GM21528 (cell line): ENCODE measurements at regions not wholly inside any gene's neighbourhood (a gene's known extent, or its start where the extent isn't known, plus 50 kb on each side); places are given as distances from the start of the nearest gene placed in this dataset.

Experiments used
- ATAC-seq: cut with Tn5 transposase; IDR thresholded peaks from one replicate; pipeline ENCODE4 v1.9.1; 2021; ENCODE audit warnings: mild to moderate bottlenecking, moderate library complexity; ENCODE audit not compliant: unreplicated experiment, low FRiP score

DNA sequence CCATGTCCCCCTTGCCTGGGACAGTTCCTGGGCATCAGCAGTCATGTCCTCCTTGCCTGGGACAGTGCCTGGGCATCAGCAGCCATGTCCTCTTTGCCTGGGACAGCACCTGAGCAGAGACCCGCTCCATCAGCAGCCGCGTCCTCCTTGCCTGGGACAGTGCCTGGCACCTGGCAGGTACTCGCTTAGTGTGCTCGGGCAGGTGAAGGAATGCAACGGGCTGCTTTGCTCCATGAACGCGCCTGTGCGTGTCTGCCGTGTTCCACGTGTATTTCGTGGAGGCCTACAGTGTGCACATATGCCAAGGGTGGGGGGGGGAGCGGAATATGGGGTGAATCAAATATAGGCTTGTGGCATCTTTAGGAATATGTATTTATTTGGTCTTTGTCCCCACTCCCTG, 1490.7 kb downstream of the TBC1D22A start:
- ATAC-seq: no peak

DNA sequence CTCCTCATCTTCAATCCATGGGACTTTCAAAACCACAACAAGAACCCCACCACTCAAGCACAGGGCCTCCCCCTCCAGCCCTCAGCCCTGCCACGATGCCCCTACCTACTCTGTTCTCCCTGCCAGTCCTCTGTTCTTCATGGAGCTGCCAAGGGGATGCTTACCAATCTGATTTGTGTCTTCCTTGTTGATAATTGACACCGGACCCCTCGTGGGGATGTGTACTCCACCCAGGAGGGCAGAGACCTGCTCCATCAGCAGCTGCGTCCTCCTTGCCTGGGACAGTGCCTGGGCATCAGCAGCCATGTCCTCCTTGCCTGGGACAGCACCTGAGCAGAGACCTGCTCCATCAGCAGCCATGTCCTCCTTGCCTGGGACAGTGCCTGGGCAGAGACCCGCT, 1489.2 kb downstream of the TBC1D22A start:
- no peak for ATAC-seq

DNA sequence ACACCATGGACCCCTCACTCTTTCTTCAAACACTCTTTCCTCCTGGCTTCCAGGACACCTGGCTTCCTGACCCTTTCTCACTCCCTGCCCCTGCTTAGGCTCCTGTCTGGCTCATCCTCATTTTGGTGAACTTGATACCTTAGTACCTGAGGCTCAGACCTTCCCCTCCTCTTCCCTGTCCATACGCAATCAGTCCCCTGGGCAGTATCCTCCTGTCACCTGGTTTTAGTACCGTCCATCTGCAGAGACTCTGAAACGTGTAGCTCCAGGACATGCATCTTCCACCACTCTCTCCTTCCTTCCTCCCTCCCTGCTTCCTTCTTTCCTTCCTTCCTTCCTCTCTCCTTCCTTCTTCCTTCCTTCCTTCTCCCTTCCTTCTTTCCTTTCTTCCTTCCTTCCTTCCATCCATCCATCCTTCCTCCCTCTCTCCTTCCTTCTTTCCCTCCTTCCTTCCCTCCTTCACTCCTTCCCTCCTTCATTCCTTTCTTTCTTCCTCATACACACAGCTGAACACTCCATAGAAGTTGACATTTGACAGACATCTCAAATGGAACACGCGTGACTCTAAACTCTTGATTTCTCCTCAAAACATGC, 1488.6 kb downstream of the TBC1D22A start:
- no peak for ATAC-seq

DNA sequence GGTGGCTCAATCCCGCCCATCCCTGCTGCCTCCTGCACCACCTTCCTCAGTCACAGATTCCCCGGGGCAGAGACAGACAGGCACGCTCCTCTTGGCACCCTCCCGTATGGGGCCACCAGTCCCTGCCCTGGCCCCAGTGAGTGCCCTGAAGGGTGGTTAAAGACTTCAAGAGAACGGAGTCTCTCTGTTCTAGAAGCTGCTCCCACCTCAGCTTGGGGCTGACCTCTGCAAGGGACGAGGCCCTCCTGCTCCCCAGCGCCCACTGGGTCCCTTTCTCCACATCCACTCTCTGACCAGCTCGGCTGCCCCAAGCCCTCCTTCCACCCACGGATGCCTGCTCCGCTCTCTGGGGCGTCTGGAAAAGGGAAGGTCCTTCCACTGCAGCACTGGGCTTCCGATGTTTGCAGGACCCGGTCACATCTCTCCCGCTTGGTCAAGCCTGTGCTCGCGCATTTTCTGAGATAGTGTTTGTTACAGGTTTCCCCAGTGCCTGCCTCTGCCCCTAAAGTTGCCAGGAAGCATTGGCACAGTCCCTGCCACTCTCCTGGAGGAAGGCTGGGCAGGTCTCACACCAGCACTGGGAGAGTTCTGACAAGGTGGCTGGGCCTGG, 1487.9 kb downstream of the TBC1D22A start:
- no peak for ATAC-seq

DNA sequence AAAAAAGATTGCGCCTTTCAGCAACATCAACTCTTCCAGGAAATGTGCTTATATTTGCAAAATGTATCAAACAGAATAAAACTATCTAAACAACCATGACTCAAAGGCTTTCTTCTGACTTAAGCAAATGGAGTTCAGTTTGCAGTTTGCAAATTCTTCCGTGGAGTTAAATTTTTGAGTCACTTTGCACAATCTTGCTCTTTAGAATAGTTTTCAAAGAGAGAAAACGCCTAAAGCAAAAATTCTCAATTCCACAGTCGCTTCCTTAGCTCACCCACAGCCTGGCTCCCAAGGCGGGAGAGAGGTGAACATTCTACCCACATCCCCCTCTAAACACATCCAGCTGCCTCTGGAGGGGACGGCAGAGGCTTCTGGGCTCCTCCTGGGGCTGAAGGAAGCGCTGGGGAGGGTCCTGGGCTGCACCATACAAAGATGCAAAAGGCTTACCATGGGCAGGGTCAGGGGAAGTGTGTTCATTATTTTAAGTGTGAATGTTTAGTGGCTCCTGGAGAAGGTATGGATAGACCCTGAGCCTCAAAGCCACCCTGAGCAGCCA, 1487.3 kb downstream of the TBC1D22A start:
- no peak for ATAC-seq

DNA sequence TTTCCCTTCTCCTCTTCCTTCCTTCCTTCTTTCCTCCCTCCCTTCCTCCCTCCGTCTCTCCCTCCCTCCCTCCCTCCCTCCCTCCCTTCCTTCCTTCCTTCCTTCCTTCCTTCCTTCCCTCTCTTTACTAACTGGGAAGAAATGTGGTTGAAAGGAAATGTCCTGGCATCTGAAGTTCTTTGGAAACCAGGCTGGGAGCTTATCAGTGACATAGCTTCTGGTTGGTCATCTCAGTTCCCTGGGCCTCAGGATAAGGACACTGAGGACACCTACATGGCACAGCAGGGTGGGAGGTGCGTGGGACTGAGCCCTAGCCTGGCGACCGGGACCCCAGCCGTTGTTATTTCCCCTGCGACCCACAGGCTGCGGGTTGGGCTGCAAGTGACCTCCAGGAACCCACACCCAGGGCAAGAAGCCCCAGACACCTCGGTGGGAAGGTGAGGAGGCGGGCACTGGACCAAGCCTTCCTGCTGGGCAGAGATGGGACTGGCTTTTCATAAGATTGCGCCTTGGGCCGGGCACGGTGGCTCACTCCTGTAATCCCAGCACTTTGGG, 1486.5 kb downstream of the TBC1D22A start:
- no peak for ATAC-seq

DNA sequence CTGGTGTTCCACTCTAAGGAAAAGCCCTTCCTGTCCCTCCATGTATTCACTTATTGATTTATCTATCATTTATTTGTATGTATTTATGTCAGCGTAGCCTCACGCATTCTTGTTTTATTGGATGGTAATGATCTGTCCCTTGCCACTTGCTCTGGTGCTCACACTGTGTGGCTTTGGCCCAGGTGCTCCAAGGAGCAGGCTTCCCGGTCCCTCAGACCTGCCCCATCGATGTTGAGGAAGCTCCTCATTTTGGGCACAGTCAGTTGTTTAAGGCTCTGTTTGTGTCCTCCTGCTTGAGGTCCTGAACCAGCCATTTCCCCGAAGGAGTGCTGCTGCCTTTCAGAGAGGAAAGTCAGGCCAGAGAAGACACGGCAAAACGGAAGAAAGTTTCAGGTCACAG, 1485.4 kb downstream of the TBC1D22A start:
- no peak for ATAC-seq

DNA sequence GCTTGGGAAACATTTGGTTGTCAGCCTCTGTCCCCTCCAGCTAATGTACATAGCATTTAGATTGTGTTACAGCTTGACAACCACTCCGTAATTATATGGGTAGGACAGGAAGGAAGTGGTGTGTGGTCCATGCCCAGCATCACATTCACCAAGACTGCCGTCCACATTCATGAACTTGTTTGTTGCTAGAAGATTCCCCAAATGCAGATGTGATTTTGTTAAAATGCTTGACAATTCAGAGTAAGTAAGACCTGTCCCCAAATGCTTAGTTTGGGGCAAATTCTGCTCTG, 1482.7 kb downstream of the TBC1D22A start:
- ATAC-seq: no peak

DNA sequence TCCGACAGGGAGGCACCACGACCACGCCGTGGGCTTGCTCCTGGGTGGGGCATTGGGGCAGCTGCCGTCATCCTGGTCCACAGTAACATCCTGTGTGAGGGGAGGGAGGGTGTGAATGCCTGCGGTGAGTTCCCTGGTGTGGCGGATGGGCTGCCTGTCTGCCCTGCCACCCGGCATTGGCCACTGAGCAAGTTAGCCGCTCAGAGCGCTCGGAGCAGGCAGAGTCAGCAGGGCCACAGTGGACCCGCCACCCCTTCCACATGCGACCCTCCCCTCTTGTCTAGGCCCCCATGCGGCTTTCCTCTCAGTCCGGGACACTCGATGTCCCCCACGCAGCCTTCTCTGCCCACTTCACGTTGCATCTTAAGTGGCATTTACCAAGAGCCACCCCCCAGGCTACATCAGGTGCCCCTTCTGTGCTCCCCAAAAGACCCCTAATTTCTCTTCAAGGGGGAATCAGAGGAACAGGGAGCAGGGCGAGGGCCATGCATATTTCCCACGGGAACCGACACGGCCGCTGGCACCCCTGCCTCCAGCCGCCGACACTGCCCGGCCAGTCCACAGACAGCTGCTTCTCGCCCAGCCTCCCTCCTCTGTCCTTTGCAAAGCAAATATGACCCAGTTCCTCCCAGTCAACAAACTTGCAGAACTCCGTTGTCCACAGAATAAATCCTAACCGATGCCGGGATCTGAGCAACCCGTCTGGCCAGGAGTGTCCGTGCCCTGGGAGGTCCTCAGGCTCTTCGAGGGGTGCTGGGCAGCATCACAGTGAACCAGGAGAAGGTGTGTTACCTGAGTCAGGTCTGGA, 1482.1 kb downstream of the TBC1D22A start:
- no peak for ATAC-seq

DNA sequence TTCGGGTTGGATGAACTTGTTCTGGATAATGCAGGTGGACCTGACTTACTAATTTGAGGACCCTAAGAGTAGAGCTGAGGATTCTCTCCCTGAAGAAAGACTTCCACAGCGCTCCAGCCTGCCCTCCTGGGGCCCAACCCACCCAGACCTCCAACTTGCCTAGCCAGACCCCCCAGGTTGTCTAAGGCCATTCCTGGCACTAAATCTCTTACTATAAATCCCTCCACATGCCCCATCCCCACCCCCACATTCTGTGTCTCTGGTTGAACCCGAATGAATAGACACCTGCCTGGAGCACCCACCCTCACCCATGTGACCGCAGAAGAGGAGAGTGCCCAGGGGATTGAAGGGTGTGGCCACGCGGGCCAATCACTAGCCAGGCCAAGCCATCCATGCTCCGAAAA, 1480.0 kb downstream of the TBC1D22A start:
- ATAC-seq: no peak

DNA sequence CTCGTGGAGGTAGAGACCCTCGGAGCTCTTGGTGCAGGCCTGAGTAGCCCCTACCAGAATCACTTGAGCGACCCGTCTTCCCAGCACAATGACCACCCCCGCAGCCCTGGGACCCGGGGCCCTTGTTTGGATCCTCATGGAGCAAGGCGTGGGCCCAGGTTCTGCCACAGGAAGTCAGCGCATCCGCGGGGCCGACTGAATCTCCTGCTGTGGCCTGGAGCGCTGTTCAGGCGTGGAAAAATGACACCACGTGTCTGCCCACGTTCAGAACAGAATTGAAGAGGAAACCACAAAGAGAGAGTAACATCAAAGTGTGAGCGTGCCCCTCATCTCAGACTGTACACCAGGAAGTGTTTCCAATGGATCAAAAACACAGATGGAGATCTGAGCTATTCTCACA, 1479.2 kb downstream of the TBC1D22A start:
- no peak for ATAC-seq

DNA sequence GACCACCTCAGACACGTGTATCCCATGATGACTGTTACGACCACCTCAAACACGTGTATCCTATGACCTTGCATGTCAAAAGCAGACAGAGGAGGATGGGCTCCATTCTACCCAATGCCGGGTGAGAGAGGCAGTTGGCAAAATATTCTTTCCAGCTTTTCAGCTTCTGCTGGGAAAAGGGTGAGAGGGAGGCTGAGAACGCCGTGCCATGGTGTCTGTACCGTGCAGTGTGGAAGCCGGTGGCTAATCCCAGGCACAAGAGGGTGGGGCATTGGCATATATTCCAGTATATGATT, 1478.4 kb downstream of the TBC1D22A start:
- no peak for ATAC-seq

DNA sequence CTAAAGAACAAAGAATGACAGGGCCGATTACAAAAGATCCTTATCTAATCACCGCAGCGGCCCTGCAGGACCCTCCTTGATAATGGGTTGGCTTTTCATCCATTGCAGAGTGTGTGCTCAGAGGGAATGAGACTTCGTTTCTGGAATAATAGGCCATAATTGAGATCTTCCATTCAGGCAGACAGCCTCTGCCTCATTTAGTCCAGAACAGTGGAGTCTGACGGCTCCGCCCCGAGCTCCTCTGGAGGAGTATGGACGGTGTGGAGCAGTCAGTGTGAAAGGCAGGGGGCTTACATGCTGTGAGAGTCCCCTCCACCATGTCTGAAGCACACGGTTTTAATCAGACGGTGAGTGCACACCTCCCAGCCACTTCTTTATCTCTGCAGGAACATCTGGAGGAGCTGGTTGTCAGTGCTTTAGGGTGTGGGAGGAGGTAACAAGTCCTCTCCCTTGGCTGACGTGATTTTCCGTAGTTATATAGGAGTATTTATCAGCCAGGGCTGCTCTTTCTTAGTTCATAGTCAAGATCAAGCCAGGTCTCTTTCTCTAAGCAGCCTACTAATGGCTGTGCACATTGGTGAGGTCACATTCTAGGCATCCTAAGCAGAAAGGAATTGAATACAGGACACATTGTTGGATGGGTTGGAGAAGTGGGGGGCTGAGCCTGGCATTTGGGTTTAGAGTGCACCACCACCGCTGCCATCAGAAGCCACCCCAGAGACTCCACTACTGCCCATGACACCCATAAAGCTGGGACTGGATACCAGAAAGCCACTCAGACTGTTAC, 1477.9 kb downstream of the TBC1D22A start:
- no peak for ATAC-seq

DNA sequence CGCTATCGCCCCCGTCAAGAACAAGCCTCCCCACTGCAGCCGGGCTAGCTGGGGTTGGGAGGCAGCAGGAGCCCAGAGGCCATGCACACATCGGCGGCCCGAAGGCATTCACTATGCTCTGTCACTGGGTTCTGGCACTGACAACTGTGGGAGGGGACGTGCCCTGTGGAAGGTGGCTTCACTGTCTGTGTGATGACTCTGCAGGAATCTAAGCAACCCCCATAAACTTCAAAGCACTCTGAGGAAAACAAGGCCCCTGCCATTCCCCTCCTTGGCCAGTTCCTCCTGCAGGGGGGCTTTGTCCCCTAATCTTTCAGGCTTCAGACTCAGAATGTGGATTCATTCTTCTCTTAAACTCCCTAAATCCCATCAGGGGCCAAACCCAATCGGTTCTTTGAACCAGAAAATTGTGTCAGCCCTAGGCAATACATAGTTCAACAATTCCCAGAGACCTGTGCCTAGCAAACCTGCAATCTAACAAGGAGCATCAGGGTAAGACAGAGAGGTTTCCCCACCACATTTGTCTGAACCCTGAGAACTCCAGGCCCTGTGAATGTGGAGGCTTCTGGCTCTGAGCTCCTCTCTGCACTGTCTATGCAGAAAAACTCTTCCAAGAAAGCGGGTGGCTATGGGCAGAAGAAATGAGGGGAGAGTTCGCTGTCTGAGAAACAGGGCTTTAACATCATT, 1477.2 kb downstream of the TBC1D22A start:
- ATAC-seq: no peak

DNA sequence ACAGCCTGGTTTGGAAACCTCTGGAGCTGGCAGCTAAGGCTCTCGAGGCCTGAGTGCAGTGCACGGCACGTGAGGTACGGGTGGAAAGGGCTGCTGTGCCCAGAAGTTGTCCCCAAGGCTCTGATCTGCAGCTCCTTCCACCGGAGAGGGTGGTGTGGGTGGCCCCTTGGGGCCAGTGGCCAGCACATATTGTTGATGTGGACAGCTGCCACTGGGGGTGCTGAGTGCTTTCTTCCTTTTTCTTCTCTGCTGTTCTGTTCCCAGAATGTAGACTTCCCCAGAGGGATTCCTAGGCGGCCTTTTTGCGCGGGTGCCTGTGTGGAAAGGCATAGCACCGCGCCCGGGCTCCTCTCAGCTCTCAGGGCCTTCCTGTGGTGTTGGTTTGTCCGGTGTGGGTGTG, 1476.5 kb downstream of the TBC1D22A start:
- ATAC-seq: no peak

DNA sequence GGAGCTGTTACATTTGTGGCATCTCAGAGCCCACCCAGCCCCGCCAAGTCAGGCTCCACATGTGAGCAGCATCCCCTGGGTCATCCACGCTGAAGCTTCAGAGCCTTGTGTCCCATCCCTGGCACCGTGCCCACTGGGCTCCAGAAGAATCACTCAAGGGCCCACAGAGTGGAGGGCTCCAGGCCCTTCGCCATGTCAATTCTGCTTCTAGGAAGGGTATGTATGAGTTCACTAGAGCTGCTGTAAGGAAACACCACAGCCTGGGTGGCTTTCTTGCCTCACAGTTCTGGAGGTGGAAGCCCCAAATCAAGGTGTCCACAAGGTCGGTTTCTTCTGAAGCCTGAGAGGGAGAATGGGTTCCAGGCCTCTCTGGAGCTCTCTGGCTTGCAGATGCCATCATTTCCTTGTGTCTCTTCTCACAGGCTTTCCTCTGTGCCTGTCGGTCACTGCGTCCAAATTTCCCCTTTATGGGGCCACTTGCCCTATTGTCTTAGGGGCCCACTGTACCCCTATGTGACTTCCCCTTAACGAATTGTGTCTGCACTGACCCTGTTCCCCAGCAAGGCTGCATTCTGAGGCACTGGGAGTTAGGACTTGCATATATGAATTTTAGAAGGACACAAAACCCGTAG, 1476.0 kb downstream of the TBC1D22A start:
- ATAC-seq: no peak

DNA sequence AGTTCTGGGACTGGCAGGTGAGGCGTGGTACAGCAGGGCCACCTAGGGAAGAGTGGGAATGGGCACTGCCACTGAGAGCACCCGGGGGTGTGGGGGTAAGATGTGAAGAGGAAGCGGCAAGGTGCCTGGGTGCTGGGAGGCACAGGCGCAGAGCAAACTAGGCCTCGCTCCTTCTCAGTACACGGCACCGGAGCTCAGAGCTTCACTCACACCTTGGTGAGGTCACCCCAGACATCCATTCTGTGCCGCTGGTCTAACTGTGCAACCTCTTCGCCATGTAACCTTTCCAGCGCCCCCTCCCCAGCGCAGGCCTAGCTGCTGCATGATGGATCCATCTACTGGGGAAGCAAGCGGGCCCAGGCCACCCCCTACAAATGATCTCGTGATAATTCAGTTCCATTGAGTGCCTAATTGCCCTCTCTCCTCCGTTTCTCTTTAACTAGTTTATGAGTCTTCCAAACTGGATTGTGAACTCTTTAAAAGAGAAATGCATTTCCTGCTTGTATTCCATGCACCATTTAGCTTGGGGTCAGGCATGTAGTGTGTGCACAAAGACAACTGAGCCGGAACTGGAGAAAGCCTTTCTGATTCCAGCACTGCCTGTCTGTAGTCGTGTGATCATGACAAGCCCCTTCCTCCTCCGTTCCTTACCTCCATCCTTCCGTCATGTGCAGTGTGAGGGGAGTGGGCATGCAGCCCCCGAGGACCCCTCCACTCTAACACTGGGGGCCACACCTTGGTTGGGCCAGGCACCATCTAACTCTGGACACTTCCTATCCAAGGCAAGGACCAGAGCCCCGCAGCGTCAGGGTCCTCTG, 1475.2 kb downstream of the TBC1D22A start:
- no peak for ATAC-seq

DNA sequence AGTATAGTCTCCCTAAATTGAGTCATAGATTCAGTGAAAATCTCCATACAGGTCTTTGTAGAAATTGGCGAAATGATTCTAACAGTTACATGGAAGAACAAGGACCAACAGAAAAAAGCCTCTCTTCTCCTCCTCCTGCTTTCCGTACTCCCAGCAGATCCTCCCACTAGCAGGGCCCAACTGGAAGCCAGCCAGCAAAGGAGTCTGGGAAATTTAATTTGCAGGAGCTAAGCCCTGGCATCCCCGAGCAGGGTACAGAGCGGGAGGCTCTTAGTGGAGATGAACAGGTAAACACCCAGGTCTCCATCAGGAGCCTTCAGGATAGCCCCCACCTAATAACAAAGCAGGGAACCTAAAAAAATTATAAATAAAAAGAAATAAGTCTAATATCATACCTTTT, 1473.8 kb downstream of the TBC1D22A start:
- ATAC-seq: no peak

DNA sequence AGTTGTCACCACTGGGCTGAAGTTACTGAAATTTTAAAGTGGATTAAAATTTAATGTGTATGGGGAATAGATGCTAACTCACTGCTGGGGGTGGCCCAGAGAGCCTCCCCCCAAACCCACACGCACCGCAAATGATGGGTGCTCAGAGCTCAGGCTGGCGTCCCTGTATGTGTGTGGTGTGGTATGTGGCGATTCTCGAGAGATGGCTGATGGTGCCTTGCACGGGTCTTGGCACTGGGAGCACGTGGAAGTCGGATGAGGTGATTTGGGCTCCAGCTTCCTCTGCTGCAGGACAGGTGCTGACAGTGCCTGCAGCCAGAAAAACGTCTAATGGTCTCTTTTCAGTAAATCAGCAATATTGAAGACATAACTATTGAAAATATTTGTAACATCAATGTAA, 1473.3 kb downstream of the TBC1D22A start:
- ATAC-seq: no peak
